ENCODE measurements at regions not wholly inside any gene's neighbourhood (a gene's known extent, or its start where the extent isn't known, plus 50 kb on each side); places are given as distances from the start of the nearest gene placed in this dataset.

GRCh38 chr15:85879334-85880163 is 84.8 kb upstream of the KLHL25 start:
- Histone ChIP-seq H3K36me3 (ENCODE audit: control insufficient read depth, low read length) (no peaks in the 10 kb centered on the region), H3K4me2 (ENCODE audit: low read length) (no peak overlapping the region), H3K4me1 (ENCODE audit: control insufficient read depth, low read length) (no peaks in the 10 kb centered on the region), H3K9me3 (ENCODE audit: control insufficient read depth, insufficient read depth, low read length) (no peaks in the 10 kb centered on the region), H3K4me3 (ENCODE audit: low read length) (no peak overlapping the region), H3K79me2 (ENCODE audit: control insufficient read depth, low read length) (no peaks in the 10 kb centered on the region), H3K9me2 (replicated peaks; ENCODE audit: control insufficient read depth, low read length) (no peaks in the 10 kb centered on the region), H3F3A (ENCODE audit: control insufficient read depth, insufficient read depth) (no peaks in the 10 kb centered on the region), H3K27ac (ENCODE audit: low read depth, low read length) (no peak overlapping the region), H3K27me3 (ENCODE audit: control insufficient read depth, low read length) (no peaks in the 10 kb centered on the region), H4K20me1 (ENCODE audit: control insufficient read depth, insufficient read depth, low read depth, low read length) (no peaks in the 10 kb centered on the region)
- no peak for TF ChIP-seq CTCF (IDR thresholded peaks at IDR 0.05; ENCODE audit: low read depth, low read length, poor library complexity, severe bottlenecking)
- no peak for TF ChIP-seq EZH2phosphoT487 (IDR thresholded peaks at IDR 0.05; ENCODE audit: borderline replicate concordance, low read length)

- Histone ChIP-seq H3F3A (ENCODE audit: control insufficient read depth, insufficient read depth) (no peaks in the 10 kb centered on the region), H3K9me3 (ENCODE audit: control insufficient read depth, insufficient read depth, low read length) (no peaks in the 10 kb centered on the region), H3K79me2 (ENCODE audit: control insufficient read depth, low read length) (no peaks in the 10 kb centered on the region), H3K9me2 (replicated peaks; ENCODE audit: control insufficient read depth, low read length) (no peaks in the 10 kb centered on the region), H3K36me3 (ENCODE audit: control insufficient read depth, low read length) (no peaks in the 10 kb centered on the region), H3K4me3 (ENCODE audit: low read length) (no peak overlapping the region), H3K27ac (ENCODE audit: low read depth, low read length) (no peak overlapping the region), H4K20me1 (ENCODE audit: control insufficient read depth, insufficient read depth, low read depth, low read length) (no peaks in the 10 kb centered on the region), H3K4me1 (ENCODE audit: control insufficient read depth, low read length) (no peaks in the 10 kb centered on the region), H3K27me3 (ENCODE audit: control insufficient read depth, low read length) (no peaks in the 10 kb centered on the region), H3K4me2 (ENCODE audit: low read length) (no peak overlapping the region)
- no peak for TF ChIP-seq EZH2phosphoT487 (IDR thresholded peaks at IDR 0.05; ENCODE audit: borderline replicate concordance, low read length)
- no peak for TF ChIP-seq CTCF (IDR thresholded peaks at IDR 0.05; ENCODE audit: low read depth, low read length, poor library complexity, severe bottlenecking)
Observed at GRCh38 chr15:85880501-85881190, 85.9 kb upstream of the KLHL25 start.

GRCh38 chr15:85886309-85886811 is 91.6 kb upstream of the KLHL25 start:
- Histone ChIP-seq H4K20me1 (ENCODE audit: control insufficient read depth, insufficient read depth, low read depth, low read length) (no peaks in the 10 kb centered on the region), H3K4me1 (ENCODE audit: control insufficient read depth, low read length) (no peaks in the 10 kb centered on the region), H3K79me2 (ENCODE audit: control insufficient read depth, low read length) (no peaks in the 10 kb centered on the region), H3K9me3 (ENCODE audit: control insufficient read depth, insufficient read depth, low read length) (no peaks in the 10 kb centered on the region), H3K27me3 (ENCODE audit: control insufficient read depth, low read length) (peaks cover 15% of the 10 kb centered on the region), H3K9me2 (replicated peaks; ENCODE audit: control insufficient read depth, low read length) (no peaks in the 10 kb centered on the region), H3K4me2 (ENCODE audit: low read length) (no peak overlapping the region), H3F3A (ENCODE audit: control insufficient read depth, insufficient read depth) (no peaks in the 10 kb centered on the region), H3K36me3 (ENCODE audit: control insufficient read depth, low read length) (no peaks in the 10 kb centered on the region), H3K27ac (ENCODE audit: low read depth, low read length) (no peak overlapping the region), H3K4me3 (ENCODE audit: low read length) (no peak overlapping the region)
- no peak for TF ChIP-seq CTCF (IDR thresholded peaks at IDR 0.05; ENCODE audit: low read depth, low read length, poor library complexity, severe bottlenecking)
- no peak for TF ChIP-seq EZH2phosphoT487 (IDR thresholded peaks at IDR 0.05; ENCODE audit: borderline replicate concordance, low read length)
